Right lobe of liver (tissue), 4 donors: ENCODE measurements at regions not wholly inside any gene's neighbourhood (a gene's known extent, or its start where the extent isn't known, plus 50 kb on each side); places are given as distances from the start of the nearest gene placed in this dataset.

Experiments used
- CTCF ChIP-seq, 4 donors: fragments of 200-600 bp in 3 of 4; fragments of 450-650 bp in 1 of 4; IDR thresholded peaks; one replicate each; pipeline versions ENCODE4 v1.5.1 to v1.8.0; 2016 to 2022; ENCODE audit warnings: antibody characterized with exemption in 4 of 4, mild to moderate bottlenecking in 2 of 4
- POLR2A ChIP-seq: fragments of 450-650 bp; IDR thresholded peaks from one replicate; pipeline ENCODE4 v1.6.1; 2017; ENCODE audit warnings: antibody characterized with exemption, mild to moderate bottlenecking
- donor health status: DM: no; HTN: no; CAD: no.
- donor health status: DM: no; HTN: no; CAD: no.
- donor health status: DM: no; HTN: yes; CAD: no.

GRCh38 chrX:131607792-131608369, 64.0 kb downstream of the OR13H1 start:
- TF ChIP-seq CTCF (IDR thresholded peaks at IDR 0.05), result no peak
- no peak for TF ChIP-seq POLR2A
